Embryonic facial prominence (tissue), 1 donor: ENCODE measurements at regions not wholly inside any gene's neighbourhood (a gene's known extent, or its start where the extent isn't known, plus 50 kb on each side); places are given as distances from the start of the nearest gene placed in this dataset.
"Not testable (repeated sequence)": the region's sequence is repeated elsewhere in the genome, so short reads cannot be mapped to it uniquely, and the experiment has no call there.

Experiments used
- DNase-seq: peaks from one replicate; pipeline ENCODE4 v3.0.0-alpha.2; 2016; ENCODE audit errors: extremely low spot score

DNA sequence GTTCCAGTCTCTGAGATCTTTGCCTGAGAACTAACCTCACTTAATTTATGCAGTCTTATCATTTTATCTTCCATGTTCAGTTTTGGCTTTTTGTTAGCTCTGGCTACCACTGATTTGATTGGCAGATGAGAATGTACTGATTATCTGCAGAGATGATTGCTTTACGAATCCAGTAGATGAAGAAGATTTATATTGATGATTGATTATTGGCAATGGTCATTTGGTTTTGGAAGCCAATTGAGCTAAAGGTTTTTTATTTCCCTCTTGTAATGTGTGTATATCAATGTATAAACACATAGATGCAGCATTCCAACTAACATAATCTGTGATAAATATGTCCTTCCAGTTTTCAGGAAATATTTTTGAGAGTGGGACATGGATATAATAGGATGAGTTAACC, 763.6 kb downstream of the CDH11 start:
- DNase-seq = no peak

DNA sequence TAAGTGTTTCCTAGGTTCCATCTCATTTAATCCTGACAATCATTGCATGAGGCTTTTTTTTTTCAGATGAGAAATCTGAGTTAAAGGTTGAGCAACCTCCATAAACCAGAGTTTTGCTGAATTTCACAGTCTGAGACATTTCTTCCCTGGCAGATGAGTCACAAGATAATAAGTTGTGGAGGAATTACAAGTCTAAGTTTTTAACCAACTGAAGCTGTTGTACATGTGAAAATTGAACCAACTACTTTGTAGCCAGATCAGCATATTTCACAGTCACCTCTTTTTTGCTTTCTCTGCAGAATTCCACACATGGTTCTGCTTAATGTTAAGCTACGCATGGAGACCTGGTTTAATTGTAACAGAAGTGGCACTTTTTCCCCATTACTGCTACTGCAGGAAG, 765.6 kb downstream of the CDH11 start:
- DNase-seq = no peak

DNA sequence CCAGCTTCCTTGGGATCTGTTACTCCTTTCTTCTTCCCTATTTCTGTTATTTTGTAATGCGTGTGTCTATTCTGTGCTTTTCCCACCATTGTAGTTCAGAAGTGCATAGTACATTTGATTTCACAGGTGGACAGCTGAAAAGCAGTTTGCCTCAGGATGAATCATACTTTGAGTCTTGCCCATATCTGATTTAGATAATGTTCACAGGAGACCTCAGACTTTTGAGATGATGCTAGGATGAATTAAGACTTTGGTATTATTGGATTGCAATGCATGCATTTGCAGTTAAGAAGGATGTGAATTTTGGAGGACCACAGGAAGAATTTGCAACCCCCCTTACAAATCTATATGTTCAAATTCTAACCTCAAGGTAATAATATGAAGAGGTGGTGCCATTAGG, 769.6 kb downstream of the CDH11 start:
- no peak for DNase-seq

DNA sequence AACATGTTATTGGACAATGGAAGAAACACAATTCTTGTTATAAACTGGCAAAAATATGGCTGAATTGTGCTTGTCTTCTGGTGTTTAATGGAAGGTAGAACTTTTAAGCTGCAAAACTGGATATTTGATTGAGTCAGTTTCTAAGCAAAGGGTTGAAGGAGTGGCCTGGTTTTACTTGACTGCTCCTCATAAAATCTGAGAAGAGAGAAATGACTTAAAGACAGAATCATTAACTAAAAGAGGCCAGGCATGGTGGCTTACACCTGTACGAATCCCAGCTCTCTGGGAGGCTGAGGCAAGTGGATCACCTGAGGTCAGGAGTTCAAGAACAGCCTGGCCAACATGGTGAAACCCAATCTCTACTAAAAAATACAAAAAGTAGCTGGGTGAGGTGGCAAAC, 770.7 kb downstream of the CDH11 start:
- DNase-seq = no peak

DNA sequence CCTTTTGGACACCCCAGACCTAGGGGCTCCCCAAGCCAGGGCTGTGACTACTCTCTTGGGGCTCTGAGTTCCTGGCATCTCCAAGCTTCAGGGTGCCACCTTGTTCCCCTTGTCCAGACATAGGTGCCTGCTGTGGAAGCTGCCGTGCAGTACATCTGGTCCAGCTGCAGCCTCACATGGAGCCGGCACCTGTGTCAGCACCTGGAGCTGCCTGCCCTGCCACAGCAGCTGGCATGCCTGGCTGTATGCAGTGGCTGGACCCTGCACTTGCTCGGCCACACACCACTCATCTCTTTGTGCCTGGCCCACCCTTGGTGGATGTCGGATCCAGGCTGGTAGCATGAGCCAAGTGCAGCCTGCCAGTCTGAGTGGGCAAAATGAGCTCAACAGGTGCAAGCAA, 775.8 kb downstream of the CDH11 start:
- DNase-seq = no peak

DNA sequence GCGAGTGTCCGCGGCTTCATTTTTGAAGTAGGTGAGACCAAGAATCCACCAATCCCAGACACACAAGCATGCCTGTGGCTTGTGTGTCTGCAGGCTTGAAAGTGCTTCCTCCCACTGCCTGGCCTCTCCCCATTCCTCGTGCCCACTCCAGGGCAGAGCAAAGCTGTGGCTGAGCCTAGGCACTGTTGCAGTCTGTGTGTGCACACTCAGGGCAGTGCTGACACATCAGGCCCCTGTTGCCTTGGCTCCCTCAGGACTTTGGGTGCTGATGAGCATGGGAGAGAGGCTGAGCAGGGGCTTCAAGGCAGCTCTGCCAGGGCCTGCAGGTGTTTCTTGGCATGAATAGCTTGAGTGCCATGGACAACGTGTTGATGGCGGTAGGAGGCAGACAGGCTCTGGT, 776.7 kb downstream of the CDH11 start:
- no peak for DNase-seq

DNA sequence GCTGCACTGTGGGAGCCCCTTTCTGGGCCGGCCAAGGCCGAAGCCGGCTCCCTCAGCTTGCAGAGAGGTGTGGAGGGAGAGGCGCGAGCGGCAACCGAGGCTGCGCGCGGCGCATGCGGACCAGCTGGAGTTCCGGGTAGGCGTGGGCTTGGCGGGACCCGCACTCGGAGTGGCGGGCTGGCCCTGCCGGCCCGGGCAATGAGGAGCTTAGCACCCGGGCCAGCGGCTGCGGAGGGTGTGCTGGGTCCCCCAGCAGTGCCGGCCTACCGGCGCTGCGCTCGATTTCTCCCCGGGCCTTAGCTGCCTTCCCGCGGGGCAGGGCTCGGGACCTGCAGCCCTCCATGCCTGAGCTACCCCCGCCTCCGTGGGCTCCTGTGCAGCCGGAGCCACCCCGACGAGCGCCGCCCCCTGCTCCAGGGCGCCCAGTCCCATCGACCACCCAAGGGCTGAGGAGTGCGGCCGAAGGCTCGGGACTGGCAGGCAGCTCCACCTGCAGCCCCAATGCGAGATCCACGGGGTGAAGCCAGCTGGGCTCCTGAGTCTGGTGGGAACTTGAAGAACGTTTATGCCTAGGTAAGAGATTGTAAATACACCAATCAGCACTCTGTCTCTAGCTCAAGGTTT, 777.9 kb downstream of the CDH11 start:
- not testable (repeated sequence) for DNase-seq

DNA sequence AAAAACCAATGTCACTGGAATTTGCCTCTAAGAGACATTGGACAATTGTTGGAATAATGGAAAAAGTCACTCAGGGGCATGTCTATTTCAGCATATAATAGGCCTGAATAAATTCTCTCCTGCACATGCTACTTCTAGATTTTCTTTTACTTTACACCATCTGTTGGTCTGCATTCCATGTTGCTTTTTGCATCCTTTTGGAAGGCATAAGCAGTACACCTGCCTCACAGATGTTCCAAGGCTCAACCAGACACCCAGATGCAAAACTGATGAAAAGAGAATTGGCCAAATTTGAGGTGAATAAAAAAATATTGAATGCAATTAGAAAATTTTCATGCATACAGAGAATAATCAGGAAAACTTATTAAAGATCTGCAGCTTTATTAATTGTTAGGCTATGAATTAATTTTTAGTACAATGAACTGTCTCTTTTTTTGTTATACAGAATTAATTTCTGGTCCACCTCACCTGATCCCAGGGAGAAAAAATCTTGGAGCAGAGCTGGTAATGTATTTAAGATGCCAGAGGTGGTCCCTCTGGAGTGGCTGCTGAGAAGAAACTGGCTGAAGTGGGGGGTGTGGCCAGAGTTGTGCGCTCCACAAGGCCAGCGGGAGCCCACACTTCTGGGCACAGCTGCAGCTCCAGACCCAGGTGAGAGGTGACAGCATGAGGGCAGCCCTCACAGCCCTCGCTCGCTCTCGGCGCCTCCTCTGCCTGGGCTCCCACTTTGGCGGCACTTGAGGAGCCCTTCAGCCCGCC, 778.6 kb downstream of the CDH11 start:
- DNase-seq = no peak

DNA sequence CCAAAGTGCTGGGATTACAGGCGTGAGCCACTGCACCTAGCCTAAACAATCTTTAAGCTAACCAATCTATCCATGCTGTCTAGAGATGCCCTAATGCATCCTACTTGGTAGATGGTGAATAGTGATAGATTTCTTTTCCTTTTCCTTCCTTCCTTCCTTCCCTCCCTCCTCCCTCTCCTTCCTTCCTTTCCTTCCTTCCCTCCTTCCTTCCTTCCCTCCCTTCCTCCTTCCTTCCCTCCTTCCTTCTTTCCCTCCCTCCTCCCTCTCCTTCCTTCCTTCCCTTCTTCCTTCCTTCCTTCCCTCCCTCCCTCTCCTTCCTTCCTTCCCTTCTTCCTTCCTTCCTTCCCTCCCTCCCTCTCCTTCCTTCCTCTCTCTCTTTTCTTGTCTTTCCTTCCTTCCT, 780.5 kb downstream of the CDH11 start:
- DNase-seq = not testable (repeated sequence)

DNA sequence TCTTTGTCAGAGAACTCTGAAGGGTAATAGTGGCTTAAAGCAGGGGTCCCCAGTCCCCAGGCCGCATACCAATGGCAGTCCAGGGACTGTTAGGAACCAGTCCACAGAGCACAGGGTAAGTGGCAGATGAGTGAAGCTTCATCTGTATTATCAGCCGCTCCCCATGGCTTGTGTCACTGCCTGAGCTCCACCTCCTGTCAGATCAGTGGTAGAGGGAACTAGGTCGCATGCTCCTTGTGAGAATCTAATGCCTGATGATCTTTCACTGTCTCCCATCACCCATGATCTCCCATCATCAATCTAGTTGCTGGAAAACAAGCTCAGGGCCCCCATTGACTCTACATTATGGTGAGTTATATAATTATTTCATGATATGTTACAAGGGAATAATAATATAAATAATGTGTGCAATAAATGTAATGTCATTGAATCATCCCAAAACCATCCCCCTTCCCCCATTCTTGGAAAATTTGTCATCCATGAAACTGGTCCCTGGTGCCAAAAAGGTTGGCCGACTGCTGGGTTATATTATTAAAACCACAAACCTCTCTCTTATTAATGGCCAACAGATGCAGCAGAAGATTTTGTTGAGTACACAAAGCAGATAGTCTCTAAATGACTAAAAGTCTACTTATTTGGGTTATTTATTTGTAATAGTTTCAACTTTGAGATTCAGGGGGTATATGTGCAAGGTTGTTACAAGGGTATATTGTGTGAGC, 782.7 kb downstream of the CDH11 start:
- no peak for DNase-seq

DNA sequence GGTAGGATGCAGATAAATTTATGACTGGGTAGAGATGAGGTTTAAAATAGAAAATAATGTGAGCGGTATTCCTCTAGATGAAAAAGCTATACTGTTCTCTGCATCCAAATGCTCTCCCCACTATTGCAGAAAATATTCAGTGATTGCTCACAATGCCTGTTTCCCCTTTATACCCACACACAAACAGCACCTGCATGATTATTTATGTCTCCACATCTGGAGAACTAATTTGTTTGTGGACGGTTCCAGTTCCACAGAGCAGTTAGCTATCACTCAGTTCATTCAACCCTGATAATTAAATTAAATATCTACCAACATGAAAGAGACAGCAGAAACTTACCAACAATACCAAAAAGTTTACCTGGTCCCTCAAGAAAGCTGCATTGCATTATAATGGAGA, 800.0 kb downstream of the CDH11 start:
- DNase-seq = no peak

DNA sequence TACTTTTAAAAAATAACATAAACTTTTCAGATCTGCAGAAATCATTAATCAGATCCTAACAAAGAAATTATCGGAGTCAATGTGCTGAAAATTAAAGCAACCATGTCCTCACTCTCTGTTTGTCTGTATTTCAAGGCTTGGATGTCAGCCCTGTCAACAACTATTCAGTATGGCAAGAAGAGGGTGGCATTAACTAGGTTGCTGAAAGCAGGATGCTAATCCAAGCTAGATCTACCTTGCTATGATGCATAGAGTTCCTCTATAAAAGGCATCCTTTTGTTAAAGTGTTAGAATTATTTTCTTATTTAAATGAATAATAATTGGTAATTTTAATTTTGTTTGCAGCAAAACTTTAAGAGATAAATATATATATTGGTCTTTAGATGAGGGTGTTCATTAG, 800.8 kb downstream of the CDH11 start:
- DNase-seq = no peak

DNA sequence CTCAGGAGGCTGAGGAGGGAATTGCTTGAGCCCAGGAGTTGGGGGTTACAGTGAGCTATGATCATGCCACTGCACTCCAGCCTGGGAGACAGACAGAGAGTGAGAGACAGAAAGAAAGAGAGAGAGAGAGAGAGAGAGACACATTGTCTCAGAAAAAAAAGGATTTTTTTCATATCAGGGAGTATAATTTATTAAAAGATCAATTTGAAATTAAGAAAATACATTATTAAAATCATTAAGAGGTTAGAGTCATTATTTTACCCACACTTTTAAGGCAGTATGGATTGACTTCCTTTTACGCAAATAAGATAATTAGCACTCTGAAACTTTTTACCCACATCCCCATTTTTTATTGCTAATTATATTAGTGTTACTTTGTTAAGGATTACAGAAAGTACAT, 804.3 kb downstream of the CDH11 start:
- no peak for DNase-seq

DNA sequence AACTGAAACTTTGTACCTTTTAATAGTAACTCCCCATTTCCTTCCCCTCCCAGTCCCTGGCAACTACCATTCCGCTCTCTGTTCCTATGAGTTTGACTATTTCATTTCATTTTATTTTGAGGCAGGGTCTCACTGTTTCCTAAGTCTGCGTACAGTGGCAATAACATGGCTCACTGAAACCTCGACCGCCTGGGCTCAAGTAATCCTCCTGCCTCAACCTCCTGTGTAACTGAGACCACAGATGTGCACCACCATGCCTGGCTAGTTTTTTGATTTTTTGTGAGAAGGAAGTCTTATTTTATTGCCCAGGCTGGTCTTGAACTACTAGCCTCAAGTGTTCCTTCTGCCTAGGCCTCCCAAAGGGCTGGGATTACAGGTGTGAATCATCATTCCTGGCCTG, 808.1 kb downstream of the CDH11 start:
- no peak for DNase-seq

DNA sequence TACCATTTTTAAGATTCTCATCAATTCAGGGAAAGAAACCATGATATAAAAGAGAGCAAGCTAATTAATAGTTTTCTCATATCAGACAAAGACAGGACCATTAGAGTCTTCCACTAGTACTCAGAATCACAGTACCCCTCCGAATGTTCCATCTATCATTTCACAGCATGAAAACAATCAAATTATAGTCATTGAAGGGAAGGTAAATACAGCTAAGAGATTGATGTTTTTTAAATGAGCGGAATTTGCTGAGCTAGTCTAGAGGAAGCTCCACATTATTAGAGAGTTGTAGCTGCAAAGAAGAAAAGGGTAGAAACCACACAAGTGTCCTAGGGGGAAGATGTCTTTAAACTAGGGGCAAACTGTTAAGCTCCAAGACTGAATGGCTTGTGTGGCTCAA, 808.9 kb downstream of the CDH11 start:
- DNase-seq = no peak

DNA sequence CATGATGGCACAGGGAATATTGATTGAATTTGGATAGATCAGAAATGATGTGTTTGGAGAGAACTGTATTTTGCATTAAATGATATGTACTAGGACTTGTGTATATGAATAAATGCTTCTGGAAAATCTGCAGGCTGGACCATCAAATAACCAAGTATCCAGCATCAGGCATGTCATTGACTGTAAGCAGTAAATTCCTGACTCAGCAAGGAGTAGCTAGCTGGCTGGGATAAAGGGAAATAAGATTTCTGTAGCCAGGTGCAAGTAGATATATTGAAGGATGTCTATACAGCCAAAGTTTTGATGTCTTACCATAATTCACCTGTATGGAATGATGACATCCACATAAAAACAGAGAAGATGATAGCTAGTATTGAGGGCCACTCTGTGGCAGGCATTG, 809.6 kb downstream of the CDH11 start:
- DNase-seq = no peak

DNA sequence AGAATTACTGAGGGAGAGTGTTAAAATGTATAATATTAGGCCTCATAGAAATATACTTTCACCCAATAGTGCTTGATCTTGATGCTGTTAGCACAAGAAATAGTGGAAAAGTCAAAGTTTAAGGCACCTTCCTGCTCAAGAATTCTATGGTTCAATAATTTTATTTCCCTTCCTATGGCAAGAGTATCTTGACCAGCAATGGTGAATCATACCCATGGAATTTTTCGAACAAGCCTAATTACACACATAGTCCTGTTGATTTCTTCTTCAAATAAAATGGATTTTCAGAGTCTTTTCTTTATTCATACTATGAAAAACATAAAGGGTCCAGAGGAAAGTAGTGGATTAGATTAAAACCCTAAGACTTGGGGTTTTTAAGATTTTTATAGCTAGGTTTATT, 810.6 kb downstream of the CDH11 start:
- no peak for DNase-seq

DNA sequence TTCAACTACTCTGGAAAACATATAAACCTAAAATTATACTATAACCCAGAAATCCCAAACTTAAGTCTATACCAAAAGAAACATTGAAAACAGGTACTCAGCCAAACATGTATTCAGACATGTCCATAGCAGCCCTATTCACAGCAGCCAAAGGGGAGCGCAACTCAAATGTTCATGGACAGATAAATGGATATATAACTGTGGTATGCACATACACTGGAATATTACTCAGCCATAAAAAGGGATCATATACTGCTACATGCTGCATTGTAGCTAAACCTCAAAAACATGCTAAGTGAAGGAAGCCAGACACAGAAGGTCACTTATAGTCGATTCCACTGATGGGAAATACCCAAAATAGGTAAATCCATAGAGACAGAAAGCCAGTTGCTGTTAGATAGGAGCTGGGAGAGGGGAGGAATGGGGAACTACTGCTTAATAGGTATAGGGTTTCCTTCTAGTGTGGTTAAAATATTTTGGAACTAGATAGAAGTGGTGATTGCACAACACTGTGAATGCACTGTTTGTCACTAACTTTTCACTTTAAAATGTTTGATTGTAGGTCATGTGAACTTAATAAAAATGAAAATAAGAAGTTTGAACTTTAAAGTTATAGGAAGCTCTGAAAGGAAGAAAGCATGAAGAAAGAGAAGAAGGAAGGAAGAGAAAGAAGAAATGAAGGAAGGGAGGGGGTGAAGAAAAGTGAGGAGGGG, 812.3 kb downstream of the CDH11 start:
- DNase-seq = no peak

DNA sequence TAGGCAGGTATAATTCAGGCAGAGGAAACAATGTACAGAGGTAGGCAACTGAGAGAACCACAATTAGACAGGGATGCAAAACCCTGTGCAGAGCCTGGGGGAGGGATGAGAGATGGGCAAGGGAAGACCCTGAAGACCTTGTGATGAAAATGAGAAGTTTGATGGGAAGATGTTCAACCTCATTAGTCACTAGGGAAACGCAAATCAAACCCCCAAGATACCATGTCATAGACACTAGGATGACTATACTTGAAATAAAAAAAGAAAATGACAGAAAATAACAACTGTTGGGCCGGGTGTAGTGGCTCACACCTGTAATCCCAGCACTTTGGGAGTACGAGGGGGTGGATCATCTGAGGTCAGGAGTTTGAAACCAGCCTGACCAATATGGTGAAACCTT, 813.1 kb downstream of the CDH11 start:
- DNase-seq = no peak

DNA sequence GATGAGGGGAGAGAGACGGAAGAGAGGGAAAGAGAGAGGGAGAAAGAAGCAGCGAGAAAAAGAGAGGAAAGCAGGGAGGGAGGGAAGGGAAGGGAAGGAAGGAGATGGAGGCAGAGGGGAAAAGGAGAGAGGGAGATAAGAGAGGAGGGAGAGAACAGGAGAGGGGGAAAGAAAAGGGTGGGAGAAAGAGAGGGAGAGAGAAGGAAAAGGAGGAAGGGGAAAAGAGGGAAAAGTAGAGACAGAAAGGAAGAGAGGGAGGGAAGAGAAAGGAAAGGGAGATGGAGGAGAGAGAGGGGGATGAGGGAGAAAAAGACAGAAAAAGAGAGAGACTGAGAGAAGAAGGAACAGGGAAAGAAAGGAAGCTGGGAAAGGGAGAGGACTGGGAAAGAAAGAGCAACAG, 814.4 kb downstream of the CDH11 start:
- DNase-seq = no peak

DNA sequence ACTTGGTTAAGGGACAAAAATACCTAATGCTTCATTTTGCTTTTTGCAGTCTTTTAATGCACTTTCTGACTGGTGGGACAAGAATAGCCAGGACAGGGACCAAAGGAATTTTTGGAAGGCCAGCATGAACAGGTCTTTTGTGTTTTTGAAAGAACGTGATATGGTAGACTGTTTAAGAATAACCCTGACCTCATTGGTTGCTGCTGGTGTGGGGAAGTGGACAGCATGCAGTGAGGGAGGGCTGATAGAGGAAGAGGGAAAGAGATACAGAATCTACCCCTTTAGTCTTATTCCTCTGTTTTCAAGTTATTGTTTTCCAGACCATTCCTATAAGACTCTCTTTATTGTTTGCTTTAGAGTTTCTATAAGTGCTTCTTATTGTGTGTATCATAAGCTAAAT, 816.2 kb downstream of the CDH11 start:
- no peak for DNase-seq

DNA sequence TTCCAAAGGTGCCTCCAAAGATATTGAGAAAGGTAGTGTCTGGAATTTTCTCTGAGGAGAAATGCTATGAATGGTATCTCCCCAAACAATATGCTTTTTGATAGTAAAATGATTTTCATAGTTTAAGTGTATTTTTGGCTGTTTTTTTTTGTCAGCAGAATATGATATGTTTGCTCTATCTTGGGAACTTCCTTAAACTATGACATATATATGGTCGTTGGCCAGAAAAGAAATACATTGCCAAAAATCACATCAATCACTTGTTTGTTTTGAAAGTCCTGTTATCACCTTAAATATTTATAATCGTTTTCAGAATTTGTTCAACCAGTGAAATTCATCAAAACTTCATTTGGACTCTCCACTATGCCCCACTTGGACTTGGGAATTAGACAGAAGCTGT, 816.9 kb downstream of the CDH11 start:
- no peak for DNase-seq

DNA sequence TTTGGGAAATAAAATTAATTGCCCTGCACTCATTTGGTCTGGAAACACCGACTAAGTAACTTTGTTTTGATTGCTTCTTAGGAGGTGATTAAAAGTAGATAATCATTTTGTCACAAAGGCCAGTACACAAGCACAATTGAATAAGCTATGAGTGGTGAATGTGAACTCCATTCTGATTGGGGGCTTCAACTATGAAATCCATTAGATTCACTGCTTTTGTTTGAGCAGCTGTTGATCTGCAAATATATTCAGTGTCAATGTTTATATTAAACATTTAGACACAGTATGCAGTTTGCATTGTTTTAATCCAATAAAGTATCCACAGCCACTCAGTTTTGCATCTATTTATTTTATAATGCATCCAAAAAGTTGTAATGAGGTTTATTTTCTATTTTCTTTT, 817.5 kb downstream of the CDH11 start:
- DNase-seq = no peak
